ENCODE measurements at regions not wholly inside any gene's neighbourhood (a gene's known extent, or its start where the extent isn't known, plus 50 kb on each side); places are given as distances from the start of the nearest gene placed in this dataset.

DNA sequence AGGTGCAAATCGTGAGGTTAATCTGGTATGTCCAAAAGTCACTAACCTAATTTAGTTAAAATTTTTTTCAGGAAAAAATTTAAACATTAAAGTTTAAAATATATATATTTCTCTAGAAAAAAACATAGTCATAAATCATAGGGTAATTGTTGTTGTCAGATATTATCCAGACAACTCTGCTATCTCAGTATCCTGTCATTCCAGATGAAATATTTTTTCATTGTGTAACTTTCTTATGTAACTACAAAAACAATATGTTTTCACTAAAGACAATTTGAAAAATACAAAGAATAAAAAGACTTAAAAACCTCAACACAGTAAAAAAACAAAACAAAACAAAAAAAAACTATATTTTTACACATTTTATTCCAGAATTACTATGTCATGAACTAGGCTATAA is 57.6 kb downstream of the TENT5A start:
- no peaks in the 10 kb centered on the region for H3K27me3 Mint-ChIP-seq (ENCODE audit: low read depth)
- no peaks in the 10 kb centered on the region for H3K9me3 Mint-ChIP-seq
- no peaks in the 10 kb centered on the region for H3K36me3 Mint-ChIP-seq (ENCODE audit: low read depth)
- H3K4me3 Mint-ChIP-seq, result no peak overlapping the region
- no peak overlapping the region for H3K27ac Mint-ChIP-seq
- H3K4me1 Mint-ChIP-seq (ENCODE audit: low read depth), result no peaks in the 10 kb centered on the region

GRCh38 chr6:81694207-81694606 is 58.3 kb downstream of the TENT5A start:
- H3K27me3 Mint-ChIP-seq (ENCODE audit: low read depth), result no peaks in the 10 kb centered on the region
- H3K4me3 Mint-ChIP-seq, result no peak overlapping the region

GRCh38 chr6:81693266-81693665 is 59.2 kb downstream of the TENT5A start:
- Mint-ChIP-seq H3K36me3 (ENCODE audit: low read depth) (no peaks in the 10 kb centered on the region), H3K4me1 (ENCODE audit: low read depth) (no peaks in the 10 kb centered on the region), H3K9me3 (no peaks in the 10 kb centered on the region), H3K4me3 (no peak overlapping the region), H3K27ac (no peak overlapping the region), H3K27me3 (ENCODE audit: low read depth) (no peaks in the 10 kb centered on the region)

More at GRCh38 chr6:81694207-81694606, 58.3 kb downstream of the TENT5A start:
- H3K36me3 Mint-ChIP-seq (ENCODE audit: low read depth), result no peaks in the 10 kb centered on the region
- no peaks in the 10 kb centered on the region for H3K9me3 Mint-ChIP-seq
- no peak overlapping the region for H3K27ac Mint-ChIP-seq
- H3K4me1 Mint-ChIP-seq (ENCODE audit: low read depth), result no peaks in the 10 kb centered on the region

- H3K27me3 Mint-ChIP-seq (ENCODE audit: low read depth), result no peaks in the 10 kb centered on the region
- H3K27ac Mint-ChIP-seq, result no peak overlapping the region
- H3K4me3 Mint-ChIP-seq, result no peak overlapping the region
- H3K4me1 Mint-ChIP-seq (ENCODE audit: low read depth), result no peaks in the 10 kb centered on the region
- H3K9me3 Mint-ChIP-seq, result no peaks in the 10 kb centered on the region
- no peaks in the 10 kb centered on the region for H3K36me3 Mint-ChIP-seq (ENCODE audit: low read depth)
Observed at GRCh38 chr6:81690073-81690472, 62.4 kb downstream of the TENT5A start.

DNA sequence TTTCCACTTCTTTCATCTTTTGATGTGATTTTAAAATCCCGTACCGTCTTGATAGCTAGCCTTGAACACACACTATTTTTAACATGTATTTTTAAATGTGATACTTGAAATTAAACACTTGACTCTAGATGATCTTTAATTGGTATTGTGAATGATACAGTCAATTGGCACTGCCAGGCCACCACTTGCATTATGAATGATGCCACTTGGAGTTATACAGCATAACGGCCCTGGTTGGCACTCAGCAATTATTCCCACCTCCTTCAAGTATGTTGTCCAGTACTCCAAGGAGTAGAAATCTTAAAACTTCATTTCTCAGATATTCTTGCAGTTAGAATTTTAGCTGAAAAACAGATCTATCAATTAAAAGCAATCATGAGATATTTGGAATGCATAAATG is 62.9 kb downstream of the TENT5A start:
- H3K36me3 Mint-ChIP-seq (ENCODE audit: low read depth), result no peaks in the 10 kb centered on the region
- no peak overlapping the region for H3K27ac Mint-ChIP-seq
- no peak overlapping the region for H3K4me3 Mint-ChIP-seq
- H3K27me3 Mint-ChIP-seq (ENCODE audit: low read depth), result no peaks in the 10 kb centered on the region
- H3K4me1 Mint-ChIP-seq (ENCODE audit: low read depth), result no peaks in the 10 kb centered on the region
- no peaks in the 10 kb centered on the region for H3K9me3 Mint-ChIP-seq

DNA sequence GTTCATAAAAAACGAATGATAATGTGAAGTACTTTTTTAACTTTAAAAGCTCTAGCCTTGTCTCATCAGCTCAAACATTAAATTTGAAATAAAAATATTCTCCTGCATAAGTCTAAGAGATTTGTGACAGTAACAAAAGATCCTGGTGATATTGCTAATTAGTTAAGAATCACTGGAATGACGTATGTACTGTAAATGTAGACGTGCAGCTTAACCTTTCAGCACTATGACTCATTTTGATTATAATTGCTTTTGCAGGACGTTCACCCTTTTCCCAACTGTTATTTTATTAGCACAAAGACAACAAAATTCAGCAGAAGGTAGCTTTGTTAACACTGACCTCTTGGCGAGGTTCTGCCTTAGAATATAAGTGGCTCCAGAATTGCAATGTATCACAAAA is 68.6 kb downstream of the TENT5A start:
- Mint-ChIP-seq H3K4me1 (ENCODE audit: low read depth) (no peaks in the 10 kb centered on the region), H3K9me3 (no peaks in the 10 kb centered on the region), H3K27me3 (ENCODE audit: low read depth) (no peaks in the 10 kb centered on the region), H3K27ac (no peak overlapping the region), H3K4me3 (no peak overlapping the region), H3K36me3 (ENCODE audit: low read depth) (no peaks in the 10 kb centered on the region)

DNA sequence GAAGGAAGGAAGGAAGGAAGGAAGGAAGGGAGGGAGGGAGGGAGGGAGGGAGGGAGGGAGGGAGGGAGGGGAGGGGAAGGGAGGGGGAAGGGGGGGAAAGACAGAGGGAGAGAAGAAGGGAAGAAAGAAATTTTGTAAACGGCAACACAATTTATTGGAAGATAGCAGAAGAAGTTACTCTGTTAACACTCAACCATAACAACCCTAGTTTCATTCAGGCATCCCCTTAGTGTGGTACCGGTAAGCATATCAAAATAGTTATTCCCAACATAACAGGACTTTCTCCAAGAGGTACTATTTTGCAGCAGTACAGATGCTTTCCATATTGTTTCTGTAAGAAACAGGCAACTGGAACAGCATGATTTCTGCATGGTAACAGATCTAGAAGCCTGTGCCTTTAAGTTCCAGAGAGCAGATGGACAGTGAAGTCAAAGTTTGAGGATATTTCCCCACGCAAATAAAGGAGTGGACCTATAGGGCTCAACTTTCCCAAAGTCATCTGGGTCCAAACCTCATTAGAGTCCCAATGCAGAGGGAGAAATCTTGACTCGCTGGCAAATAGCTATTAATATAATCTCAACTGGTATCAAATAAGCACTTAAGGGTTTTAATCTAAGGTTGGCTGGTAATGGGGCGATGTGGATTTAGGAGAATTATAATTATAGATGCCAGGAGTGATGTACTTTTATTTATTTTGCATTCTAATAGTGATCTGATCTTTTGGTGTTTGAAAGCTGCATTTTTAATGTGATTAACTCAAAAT is 69.4 kb downstream of the TENT5A start:
- Mint-ChIP-seq H3K36me3 (ENCODE audit: low read depth) (no peaks in the 10 kb centered on the region), H3K4me1 (ENCODE audit: low read depth) (no peaks in the 10 kb centered on the region), H3K27me3 (ENCODE audit: low read depth) (no peaks in the 10 kb centered on the region), H3K9me3 (no peaks in the 10 kb centered on the region), H3K27ac (no peak overlapping the region), H3K4me3 (no peak overlapping the region)

- H3K27me3 Mint-ChIP-seq (ENCODE audit: low read depth), result no peaks in the 10 kb centered on the region
- H3K9me3 Mint-ChIP-seq, result no peaks in the 10 kb centered on the region
Observed at GRCh38 chr6:81682235-81682795, 70.2 kb downstream of the TENT5A start.

GRCh38 chr6:81669445-81669844 is 83.0 kb downstream of the TENT5A start:
- Mint-ChIP-seq H3K27me3 (ENCODE audit: low read depth) (no peaks in the 10 kb centered on the region), H3K27ac (no peak overlapping the region), H3K4me1 (ENCODE audit: low read depth) (no peaks in the 10 kb centered on the region), H3K9me3 (peaks cover 7% of the 10 kb centered on the region), H3K36me3 (ENCODE audit: low read depth) (no peaks in the 10 kb centered on the region), H3K4me3 (no peak overlapping the region)

More at GRCh38 chr6:81682235-81682795, 70.2 kb downstream of the TENT5A start:
- no peaks in the 10 kb centered on the region for H3K4me1 Mint-ChIP-seq (ENCODE audit: low read depth)
- H3K4me3 Mint-ChIP-seq, result no peak overlapping the region
- H3K36me3 Mint-ChIP-seq (ENCODE audit: low read depth), result no peaks in the 10 kb centered on the region
- H3K27ac Mint-ChIP-seq, result no peak overlapping the region

DNA sequence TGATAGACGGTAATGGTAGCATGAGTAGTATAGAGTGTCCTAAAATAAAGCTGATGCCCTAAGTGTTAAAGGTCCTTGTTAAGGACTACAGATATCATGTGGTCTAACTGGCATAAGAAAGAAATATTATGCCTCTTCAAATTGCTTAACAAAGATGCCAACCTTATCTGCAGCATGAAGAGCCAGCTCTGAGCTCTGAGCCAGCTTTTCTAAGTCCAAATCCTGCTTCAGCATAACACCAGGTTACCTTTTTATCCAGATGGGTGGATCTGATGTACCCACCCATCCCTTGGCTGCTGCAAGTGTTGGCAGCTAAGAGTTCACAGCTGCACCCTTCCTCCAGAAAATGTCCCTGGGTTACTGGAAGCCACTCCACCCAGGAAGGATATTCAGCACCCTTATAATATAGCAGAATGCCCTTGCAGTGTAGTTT is 83.8 kb downstream of the TENT5A start:
- Mint-ChIP-seq H3K27me3 (ENCODE audit: low read depth) (no peaks in the 10 kb centered on the region), H3K36me3 (ENCODE audit: low read depth) (no peaks in the 10 kb centered on the region), H3K9me3 (peaks cover 4% of the 10 kb centered on the region), H3K4me3 (no peak overlapping the region), H3K4me1 (ENCODE audit: low read depth) (no peaks in the 10 kb centered on the region), H3K27ac (no peak overlapping the region)

DNA sequence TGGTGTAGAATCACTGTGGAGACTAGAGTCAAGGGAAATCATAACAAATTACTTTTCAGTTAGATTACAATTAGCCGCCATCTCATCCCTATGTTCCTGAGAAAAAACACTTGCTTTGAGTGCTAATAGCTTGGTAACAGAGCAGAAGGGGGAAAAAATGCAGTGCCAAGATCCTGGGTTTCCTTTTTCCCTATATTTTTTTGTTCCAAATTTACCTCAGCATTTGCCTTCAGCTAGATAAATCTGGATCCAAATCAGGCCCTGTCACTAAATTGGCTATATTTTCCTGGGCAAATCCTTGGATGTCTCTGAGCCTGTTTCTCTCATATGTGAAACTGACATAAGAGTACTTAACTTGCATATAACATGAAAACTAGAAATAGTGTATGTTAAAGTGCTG is 86.0 kb downstream of the TENT5A start:
- H3K27me3 Mint-ChIP-seq (ENCODE audit: low read depth), result no peaks in the 10 kb centered on the region
- peaks cover 4% of the 10 kb centered on the region for H3K9me3 Mint-ChIP-seq
- no peak overlapping the region for H3K4me3 Mint-ChIP-seq
- no peaks in the 10 kb centered on the region for H3K4me1 Mint-ChIP-seq (ENCODE audit: low read depth)
- no peak overlapping the region for H3K27ac Mint-ChIP-seq
- H3K36me3 Mint-ChIP-seq (ENCODE audit: low read depth), result no peaks in the 10 kb centered on the region

DNA sequence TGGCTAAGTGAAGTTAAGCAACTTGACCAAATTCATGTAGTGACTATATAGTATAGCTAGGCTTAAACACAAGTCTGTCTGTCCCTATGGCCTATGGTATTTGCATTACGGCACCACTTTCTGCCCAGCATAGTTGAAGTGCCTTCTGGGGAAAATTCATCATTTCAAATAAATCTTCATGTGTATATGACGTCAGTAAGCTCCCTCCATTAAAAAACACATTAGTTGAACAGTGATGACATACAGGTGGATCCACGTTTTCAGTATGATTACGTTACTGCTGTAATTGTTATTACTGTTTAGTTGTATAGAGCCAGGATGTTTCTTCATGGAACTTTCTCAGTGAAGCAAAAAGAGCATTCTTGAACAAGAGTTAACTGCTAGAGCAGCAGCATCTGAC is 96.2 kb downstream of the TENT5A start:
- Mint-ChIP-seq H3K27me3 (ENCODE audit: low read depth) (no peaks in the 10 kb centered on the region), H3K36me3 (ENCODE audit: low read depth) (no peaks in the 10 kb centered on the region), H3K4me1 (ENCODE audit: low read depth) (no peaks in the 10 kb centered on the region), H3K27ac (no peak overlapping the region), H3K9me3 (no peaks in the 10 kb centered on the region), H3K4me3 (no peak overlapping the region)

DNA sequence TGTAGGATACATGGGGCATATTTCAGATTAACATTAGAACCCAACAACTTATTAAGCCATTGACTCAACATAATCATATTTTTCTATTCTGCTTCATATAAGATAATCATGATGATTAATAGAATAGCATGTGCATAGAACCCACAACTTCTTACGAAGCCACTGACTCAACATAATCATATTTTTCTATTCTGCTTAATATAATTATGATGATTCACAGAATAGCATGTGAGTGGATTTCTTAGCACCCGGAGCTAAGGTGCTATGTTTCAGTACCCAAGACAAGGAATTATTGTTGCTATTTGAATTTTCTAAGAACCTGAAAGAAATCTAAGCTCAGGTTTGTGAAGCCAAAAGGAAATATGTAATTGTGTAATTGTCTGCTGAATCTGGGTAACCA is 96.8 kb downstream of the TENT5A start:
- no peak overlapping the region for H3K27ac Mint-ChIP-seq
- H3K4me1 Mint-ChIP-seq (ENCODE audit: low read depth), result no peaks in the 10 kb centered on the region
- no peaks in the 10 kb centered on the region for H3K27me3 Mint-ChIP-seq (ENCODE audit: low read depth)
- no peaks in the 10 kb centered on the region for H3K9me3 Mint-ChIP-seq
- H3K4me3 Mint-ChIP-seq, result no peak overlapping the region
- H3K36me3 Mint-ChIP-seq (ENCODE audit: low read depth), result no peaks in the 10 kb centered on the region

DNA sequence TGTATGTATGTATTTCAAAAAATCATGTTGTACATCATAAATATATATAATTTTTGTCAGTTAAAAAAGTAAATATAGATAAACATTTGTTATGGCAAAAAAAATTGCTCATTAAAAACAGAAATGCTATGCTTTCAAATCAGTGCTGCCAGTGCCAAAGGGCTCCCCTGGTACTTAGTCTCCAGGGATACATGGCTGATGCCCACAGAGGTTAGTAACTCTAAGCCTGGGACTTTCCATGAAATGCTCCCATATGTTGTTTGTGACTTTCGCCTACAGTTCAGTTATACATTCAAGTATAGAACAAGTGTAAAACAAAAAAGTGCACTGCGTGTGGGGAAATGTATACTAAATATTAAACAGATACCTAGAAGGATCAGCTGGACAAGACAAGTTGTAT is 104.0 kb downstream of the TENT5A start:
- no peak overlapping the region for H3K27ac Mint-ChIP-seq
- H3K4me1 Mint-ChIP-seq (ENCODE audit: low read depth), result no peaks in the 10 kb centered on the region
- H3K27me3 Mint-ChIP-seq (ENCODE audit: low read depth), result no peaks in the 10 kb centered on the region
- H3K9me3 Mint-ChIP-seq, result no peaks in the 10 kb centered on the region
- no peak overlapping the region for H3K4me3 Mint-ChIP-seq
- no peaks in the 10 kb centered on the region for H3K36me3 Mint-ChIP-seq (ENCODE audit: low read depth)

- H3K4me3 Mint-ChIP-seq, result no peak overlapping the region
- no peaks in the 10 kb centered on the region for H3K4me1 Mint-ChIP-seq (ENCODE audit: low read depth)
- no peak overlapping the region for H3K27ac Mint-ChIP-seq
- H3K36me3 Mint-ChIP-seq (ENCODE audit: low read depth), result no peaks in the 10 kb centered on the region
- H3K9me3 Mint-ChIP-seq, result no peaks in the 10 kb centered on the region
- no peaks in the 10 kb centered on the region for H3K27me3 Mint-ChIP-seq (ENCODE audit: low read depth)
Observed at GRCh38 chr6:81643156-81643555, 109.3 kb downstream of the TENT5A start.

Data from T-helper 1 cell treated with Interleukin-12 subunit alpha and Interleukin-12 subunit beta and Interleukin-4 antibody, amounts not matched to agents 30 μg/mL and 1 μg/mL, for 36 hours (primary cell).